ENCODE measurements at regions not wholly inside any gene's neighbourhood (a gene's known extent, or its start where the extent isn't known, plus 50 kb on each side); places are given as distances from the start of the nearest gene placed in this dataset.
"Not testable (repeated sequence)": the region's sequence is repeated elsewhere in the genome, so short reads cannot be mapped to it uniquely, and the experiment has no call there.

GRCh38 chr9:108049671-108050494 is 560.3 kb upstream of the KLF4 start:
- H3K4me3 ChIP-seq, result no peak overlapping the region
- peaks cover 25% of the 10 kb centered on the region for H3K4me1 ChIP-seq (replicated peaks)
- DNase-seq (ENCODE audit: low read depth in 1 of 2, low spot score in 2 of 2), result peak in 1 of 2 experiments; percentile 38
- H3K27ac ChIP-seq, result peak overlapping the region; percentile 75
- no peaks in the 10 kb centered on the region for H3K27me3 ChIP-seq (replicated peaks)
- no peaks in the 10 kb centered on the region for H3K36me3 ChIP-seq
- no peaks in the 10 kb centered on the region for H3K9me3 ChIP-seq (replicated peaks)

- peaks cover 25% of the 10 kb centered on the region for H3K4me1 ChIP-seq (replicated peaks)
- H3K4me3 ChIP-seq, result no peak overlapping the region
- H3K36me3 ChIP-seq, result no peaks in the 10 kb centered on the region
- H3K27me3 ChIP-seq (replicated peaks), result no peaks in the 10 kb centered on the region
- peak overlapping the region; percentile 75 for H3K27ac ChIP-seq
- H3K9me3 ChIP-seq (replicated peaks), result no peaks in the 10 kb centered on the region
- peak; percentile 57 to 72 for DNase-seq (ENCODE audit: low read depth in 1 of 2, low spot score in 2 of 2)
These were observed 559.5 kb upstream of the KLF4 start for GRCh38 chr9:108049026-108049607.

GRCh38 chr9:108048406-108049025 is 558.9 kb upstream of the KLF4 start:
- no peaks in the 10 kb centered on the region for H3K9me3 ChIP-seq (replicated peaks)
- H3K27ac ChIP-seq, result peak overlapping the region; percentile 75
- H3K4me3 ChIP-seq, result no peak overlapping the region
- H3K36me3 ChIP-seq, result no peaks in the 10 kb centered on the region
- no peaks in the 10 kb centered on the region for H3K27me3 ChIP-seq (replicated peaks)
- DNase-seq (ENCODE audit: low read depth in 1 of 2, low spot score in 2 of 2), result no peak
- peaks cover 25% of the 10 kb centered on the region for H3K4me1 ChIP-seq (replicated peaks)

- not testable (repeated sequence) for DNase-seq (ENCODE audit: low read depth in 1 of 2, low spot score in 2 of 2); H3K36me3 ChIP-seq; H3K27me3 ChIP-seq (replicated peaks); H3K4me3 ChIP-seq; H3K9me3 ChIP-seq (replicated peaks); H3K27ac ChIP-seq
- H3K4me1 ChIP-seq (replicated peaks), result peaks cover 25% of the 10 kb centered on the region
These were observed 558.2 kb upstream of the KLF4 start for GRCh38 chr9:108047777-108048176.

GRCh38 chr9:108047264-108047663 is 557.7 kb upstream of the KLF4 start:
- no peak for DNase-seq (ENCODE audit: low read depth in 1 of 2, low spot score in 2 of 2)
- peaks cover 25% of the 10 kb centered on the region for H3K4me1 ChIP-seq (replicated peaks)
- H3K4me3 ChIP-seq, result no peak overlapping the region
- no peaks in the 10 kb centered on the region for H3K27me3 ChIP-seq (replicated peaks)
- H3K36me3 ChIP-seq, result no peaks in the 10 kb centered on the region
- peaks cover 3% of the 10 kb centered on the region; the same call in 1 of the 2 replicates for H3K9me3 ChIP-seq (replicated peaks)
- H3K27ac ChIP-seq, result no peak overlapping the region

GRCh38 chr9:108045851-108046250 is 556.3 kb upstream of the KLF4 start:
- peaks cover 36% of the 10 kb centered on the region for H3K4me1 ChIP-seq (replicated peaks)
- no peaks in the 10 kb centered on the region for H3K36me3 ChIP-seq
- no peak overlapping the region for H3K27ac ChIP-seq
- no peak for DNase-seq (ENCODE audit: low read depth in 1 of 2, low spot score in 2 of 2)
- H3K9me3 ChIP-seq (replicated peaks), result peaks cover 3% of the 10 kb centered on the region; the same call in 1 of the 2 replicates
- no peaks in the 10 kb centered on the region for H3K27me3 ChIP-seq (replicated peaks)
- no peak overlapping the region for H3K4me3 ChIP-seq

- DNase-seq (ENCODE audit: low read depth in 1 of 2, low spot score in 2 of 2), result no peak
- Histone ChIP-seq H3K27me3 (replicated peaks) (no peaks in the 10 kb centered on the region), H3K4me3 (no peak overlapping the region), H3K4me1 (replicated peaks) (peaks cover 16% of the 10 kb centered on the region), H3K36me3 (no peaks in the 10 kb centered on the region), H3K27ac (no peak overlapping the region), H3K9me3 (replicated peaks) (peaks cover 3% of the 10 kb centered on the region; the same call in 1 of the 2 replicates)
These were observed 554.0 kb upstream of the KLF4 start for GRCh38 chr9:108043585-108043984.

GRCh38 chr9:108041551-108041950 is 552.0 kb upstream of the KLF4 start:
- peaks cover 3% of the 10 kb centered on the region; the same call in 1 of the 2 replicates for H3K9me3 ChIP-seq (replicated peaks)
- H3K4me1 ChIP-seq (replicated peaks), result peaks cover 13% of the 10 kb centered on the region
- no peak for DNase-seq (ENCODE audit: low read depth in 1 of 2, low spot score in 2 of 2)
- no peaks in the 10 kb centered on the region for H3K27me3 ChIP-seq (replicated peaks)
- H3K27ac ChIP-seq, result peak overlapping the region; percentile 49
- no peak overlapping the region for H3K4me3 ChIP-seq
- H3K36me3 ChIP-seq, result no peaks in the 10 kb centered on the region

GRCh38 chr9:108040783-108041182 is 551.2 kb upstream of the KLF4 start:
- no peak overlapping the region for H3K4me3 ChIP-seq
- no peaks in the 10 kb centered on the region for H3K27me3 ChIP-seq (replicated peaks)
- H3K4me1 ChIP-seq (replicated peaks), result peaks cover 13% of the 10 kb centered on the region
- H3K27ac ChIP-seq, result peak overlapping the region; percentile 49
- peaks cover 3% of the 10 kb centered on the region; the same call in 1 of the 2 replicates for H3K9me3 ChIP-seq (replicated peaks)
- no peak for DNase-seq (ENCODE audit: low read depth in 1 of 2, low spot score in 2 of 2)
- no peaks in the 10 kb centered on the region for H3K36me3 ChIP-seq

- Histone ChIP-seq H3K27ac (no peak overlapping the region), H3K4me3 (no peak overlapping the region), H3K27me3 (replicated peaks) (no peaks in the 10 kb centered on the region), H3K4me1 (replicated peaks) (peaks cover 13% of the 10 kb centered on the region), H3K9me3 (replicated peaks) (peaks cover 3% of the 10 kb centered on the region; the same call in 1 of the 2 replicates), H3K36me3 (no peaks in the 10 kb centered on the region)
- DNase-seq (ENCODE audit: low read depth in 1 of 2, low spot score in 2 of 2), result no peak
These were observed 549.9 kb upstream of the KLF4 start for GRCh38 chr9:108039493-108039892.

- Histone ChIP-seq H3K4me3 (no peak overlapping the region), H3K4me1 (replicated peaks) (peaks cover 13% of the 10 kb centered on the region), H3K27me3 (replicated peaks) (no peaks in the 10 kb centered on the region), H3K9me3 (replicated peaks) (peaks cover 3% of the 10 kb centered on the region; the same call in 1 of the 2 replicates), H3K36me3 (no peaks in the 10 kb centered on the region), H3K27ac (no peak overlapping the region)
- no peak for DNase-seq (ENCODE audit: low read depth in 1 of 2, low spot score in 2 of 2)
These were observed 549.4 kb upstream of the KLF4 start for GRCh38 chr9:108039012-108039411.

GRCh38 chr9:108035487-108035886 is 545.9 kb upstream of the KLF4 start:
- H3K4me1 ChIP-seq (replicated peaks), result no peaks in the 10 kb centered on the region
- H3K9me3 ChIP-seq (replicated peaks), result no peaks in the 10 kb centered on the region
- no peaks in the 10 kb centered on the region for H3K27me3 ChIP-seq (replicated peaks)
- no peak for DNase-seq (ENCODE audit: low read depth in 1 of 2, low spot score in 2 of 2)
- no peaks in the 10 kb centered on the region for H3K36me3 ChIP-seq
- H3K27ac ChIP-seq, result no peak overlapping the region
- H3K4me3 ChIP-seq, result no peak overlapping the region

- no peak for DNase-seq (ENCODE audit: low read depth in 1 of 2, low spot score in 2 of 2)
- H3K27ac ChIP-seq, result no peak overlapping the region
- H3K36me3 ChIP-seq, result no peaks in the 10 kb centered on the region
- H3K4me3 ChIP-seq, result no peak overlapping the region
- no peaks in the 10 kb centered on the region for H3K27me3 ChIP-seq (replicated peaks)
- no peaks in the 10 kb centered on the region for H3K9me3 ChIP-seq (replicated peaks)
- no peaks in the 10 kb centered on the region for H3K4me1 ChIP-seq (replicated peaks)
These were observed 544.7 kb upstream of the KLF4 start for GRCh38 chr9:108033976-108034964.
